D341Med (cell line): ENCODE measurements at regions not wholly inside any gene's neighbourhood (a gene's known extent, or its start where the extent isn't known, plus 50 kb on each side); places are given as distances from the start of the nearest gene placed in this dataset.

ENCODE experiments used
- DNase-seq: peaks from one replicate; pipeline ENCODE4 v3.0.0; 2012; ENCODE audit warnings: low spot score

GRCh38 chrX:131703646-131704045 lies 159.8 kb downstream of the OR13H1 start:
- no peak for DNase-seq

- no peak for DNase-seq
Observed at GRCh38 chrX:131704136-131704695, 160.3 kb downstream of the OR13H1 start.

- no peak for DNase-seq
Observed at GRCh38 chrX:131709553-131709952, 165.7 kb downstream of the OR13H1 start.

DNA sequence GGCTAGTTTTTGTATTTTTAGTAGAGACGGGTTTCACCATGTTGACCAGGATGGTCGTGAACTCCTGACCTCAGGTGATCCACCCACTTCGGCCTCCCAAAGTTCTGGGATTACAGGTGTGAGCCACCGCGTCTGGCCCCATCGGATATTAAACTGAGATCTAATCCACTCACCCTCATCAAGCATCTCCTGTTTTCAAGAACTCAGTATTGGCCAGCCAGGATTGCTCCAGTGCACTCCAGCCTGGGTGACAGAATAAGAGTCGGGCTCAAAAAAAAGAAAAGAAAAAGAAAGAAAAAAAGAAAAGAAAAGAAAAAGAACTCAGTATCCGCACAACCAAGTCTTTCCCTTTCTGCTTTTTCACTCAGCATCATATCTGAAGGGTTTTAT lies 167.6 kb downstream of the OR13H1 start:
- DNase-seq: no peak

DNA sequence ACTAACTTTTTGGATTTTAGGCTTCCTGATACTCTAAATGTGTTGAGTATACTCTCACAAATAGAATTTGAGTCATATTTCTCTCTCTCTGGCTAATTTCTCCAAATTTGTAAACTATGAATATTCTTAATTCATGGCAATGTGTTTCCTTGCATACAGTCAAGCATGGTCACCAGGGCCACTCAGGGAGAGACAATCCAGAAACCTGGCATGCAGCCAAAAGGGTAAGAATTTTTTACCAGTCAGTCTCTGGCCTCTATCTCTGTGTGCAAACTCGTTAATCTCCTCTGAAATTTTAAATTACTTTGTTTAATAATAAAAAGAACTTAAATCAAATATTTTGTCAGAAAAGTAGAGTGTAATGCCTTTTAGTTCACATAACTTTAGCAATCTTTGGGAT lies 179.8 kb downstream of the OR13H1 start:
- DNase-seq: no peak

GRCh38 chrX:131724292-131724691 lies 180.4 kb downstream of the OR13H1 start:
- no peak for DNase-seq

GRCh38 chrX:131725001-131725654 lies 181.3 kb downstream of the OR13H1 start:
- no peak for DNase-seq

- DNase-seq: no peak
Observed at GRCh38 chrX:131727778-131728177, 183.9 kb downstream of the OR13H1 start.

GRCh38 chrX:131728295-131729145 lies 184.6 kb downstream of the OR13H1 start:
- DNase-seq: no peak

GRCh38 chrX:131729295-131729694 lies 185.4 kb downstream of the OR13H1 start:
- no peak for DNase-seq

DNA sequence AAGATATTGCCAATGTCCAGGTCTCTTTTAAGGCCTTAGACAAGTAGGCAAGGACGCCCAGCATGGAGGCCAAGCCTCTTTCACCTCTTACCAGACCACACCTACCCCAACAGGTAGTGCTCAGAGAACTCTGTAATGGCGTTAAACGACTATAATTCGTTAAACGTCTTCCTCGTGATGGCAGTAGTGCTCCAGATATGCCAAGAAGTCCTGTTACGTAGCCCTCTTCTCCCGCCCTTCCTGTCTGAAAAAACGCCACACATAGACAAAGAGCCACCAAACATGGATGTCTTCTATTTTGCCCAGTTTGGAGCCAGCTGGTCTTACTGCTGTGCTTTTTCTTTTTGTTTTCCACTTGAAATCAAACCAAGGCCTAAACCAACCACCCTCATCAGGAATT lies 190.7 kb downstream of the OR13H1 start:
- no peak for DNase-seq

GRCh38 chrX:131735127-131735526 lies 191.3 kb downstream of the OR13H1 start:
- DNase-seq: no peak

- no peak for DNase-seq
Observed at GRCh38 chrX:131739823-131740222, 195.9 kb downstream of the OR13H1 start.

- DNase-seq: no peak
Observed at GRCh38 chrX:131741103-131741581, 197.3 kb downstream of the OR13H1 start.

DNA sequence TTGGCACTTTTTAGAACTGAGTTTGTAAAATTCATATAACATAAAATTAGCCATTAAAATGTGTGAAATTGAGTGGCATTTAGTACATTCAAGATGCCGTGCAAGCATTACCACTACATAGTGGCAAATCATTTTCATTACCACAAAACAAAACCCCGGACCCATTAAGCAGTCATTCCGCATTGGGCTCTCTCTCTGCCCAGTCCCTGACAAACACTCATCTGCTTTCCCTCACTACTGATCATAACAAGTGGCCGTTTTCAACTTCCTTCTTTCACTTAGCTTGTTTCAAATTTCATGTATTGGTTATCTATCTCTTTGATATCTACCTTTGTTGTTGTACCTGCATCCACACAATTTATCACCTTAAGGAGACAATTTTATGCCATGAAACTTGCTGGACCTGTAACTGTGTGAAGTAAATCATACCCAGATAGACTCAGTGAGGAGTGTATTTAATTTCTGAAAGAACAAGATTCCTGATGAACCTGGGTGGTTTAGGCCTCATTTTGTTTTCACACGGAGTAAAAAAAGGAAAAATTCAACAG lies 202.1 kb downstream of the OR13H1 start:
- no peak for DNase-seq

- DNase-seq: no peak
Observed at GRCh38 chrX:131746491-131746968, 202.7 kb downstream of the OR13H1 start.

- no peak for DNase-seq
Observed at GRCh38 chrX:131747173-131747572, 203.3 kb downstream of the OR13H1 start.

DNA sequence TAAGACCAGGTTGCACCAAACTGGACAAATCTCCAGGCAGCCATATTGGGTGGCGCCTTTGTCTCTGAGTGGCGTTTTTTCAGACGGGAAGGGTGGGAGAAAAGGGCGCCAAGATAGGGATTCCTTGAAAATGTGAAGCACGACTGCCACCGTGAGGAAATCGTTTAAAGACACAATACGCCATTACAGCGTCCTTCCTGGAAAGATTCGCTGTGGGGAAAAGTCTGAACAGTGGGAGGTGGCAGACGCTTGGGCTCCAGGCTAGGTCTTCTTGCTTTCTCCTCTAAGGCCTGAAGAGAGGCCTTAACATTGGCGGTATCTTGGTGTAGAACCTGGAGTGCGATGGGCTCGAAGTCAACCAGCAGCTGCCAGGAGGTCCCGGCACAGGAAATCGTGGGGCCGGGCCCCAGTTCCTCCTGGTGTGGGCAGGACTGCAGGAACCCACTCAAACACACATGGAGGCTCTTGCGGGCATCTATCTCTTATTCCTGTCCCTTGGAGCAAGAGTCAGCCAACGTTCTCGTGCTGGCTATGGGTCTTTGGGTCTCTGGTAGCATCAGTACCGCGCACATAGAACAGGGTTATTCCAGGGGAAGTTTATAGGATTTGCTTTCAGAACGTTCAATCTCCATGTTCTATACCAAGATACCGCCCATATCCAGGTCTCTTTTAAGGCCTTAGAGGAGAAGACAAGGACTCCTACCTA lies 208.8 kb downstream of the OR13H1 start:
- DNase-seq: no peak

- no peak for DNase-seq
Observed at GRCh38 chrX:131762802-131763234, 218.9 kb downstream of the OR13H1 start.

GRCh38 chrX:131763674-131764073 lies 219.8 kb downstream of the OR13H1 start:
- DNase-seq: no peak

GRCh38 chrX:131764216-131764615 lies 220.3 kb downstream of the OR13H1 start:
- DNase-seq: no peak
